H1 (cell line): ENCODE measurements at regions not wholly inside any gene's neighbourhood (a gene's known extent, or its start where the extent isn't known, plus 50 kb on each side); places are given as distances from the start of the nearest gene placed in this dataset.

Experiments
- CTCF ChIA-PET: fragments of 300-600 bp; sonication (Branson Sonifier 250); formaldehyde crosslinking; loops from one replicate; lab custom pipeline; 2021; ENCODE audit not compliant: partially characterized antibody; lab: Charles Lee
- POLR2A ChIA-PET: fragments of 300-600 bp; sonication (Branson Sonifier 250); formaldehyde crosslinking; loops from one replicate; lab custom pipeline; 2021; ENCODE audit warnings: inconsistent platforms; ENCODE audit not compliant: partially characterized antibody; lab: Charles Lee
- DNase-seq, 2 experiments: peaks; one replicate each; pipeline versions ENCODE4 v3.0.0 to v3.0.0-alpha.2; 2010 to 2022; ENCODE audit warnings: low spot score in 2 of 2, low read depth in 1 of 2, mixed read lengths in 1 of 2
- FAIRE-seq: peaks from 2 replicates; lab custom pipeline; 2011; peaks lifted over from hg19 to GRCh38; lab: Jason Lieb, UNC
- H2AFZ ChIP-seq: 2 replicates; pipeline ENCODE4 v1.8.1; 2012; ENCODE audit warnings: low read length, inconsistent platforms
- H2AK5ac ChIP-seq: 2 replicates; pipeline ENCODE4 v1.6.1; 2013; ENCODE audit warnings: low read depth, low read length
- H2BK120ac ChIP-seq: replicated peaks from 2 replicates; pipeline ENCODE3; 2013; ENCODE audit warnings: low read depth, low read length, inconsistent platforms
- H2BK12ac ChIP-seq: 2 replicates; pipeline ENCODE4 v1.6.1; 2013; ENCODE audit warnings: low read depth, low read length
- H2BK15ac ChIP-seq: 2 replicates; pipeline ENCODE4 v1.6.1; 2013; ENCODE audit warnings: low read length
- H2BK20ac ChIP-seq: 2 replicates; pipeline ENCODE4 v1.6.1; 2013; ENCODE audit warnings: low read length
- H2BK5ac ChIP-seq: 2 replicates; pipeline ENCODE4 v1.6.1; 2013; ENCODE audit warnings: low read depth, low read length
- H3K14ac ChIP-seq: 2 replicates; pipeline ENCODE4 v1.6.1; 2013; ENCODE audit warnings: inconsistent platforms; ENCODE audit not compliant: insufficient read length
- H3K18ac ChIP-seq: 2 replicates; pipeline ENCODE4 v1.6.1; 2013; ENCODE audit warnings: low read length; ENCODE audit errors: extremely low read depth
- H3K23ac ChIP-seq: 2 replicates; pipeline ENCODE4 v1.6.1; 2013; ENCODE audit warnings: inconsistent platforms; ENCODE audit not compliant: insufficient read length
- H3K23me2 ChIP-seq: 2 replicates; pipeline ENCODE4 v1.6.1; 2013; ENCODE audit warnings: low read depth, low read length
- H3K27ac ChIP-seq: 2 replicates; pipeline ENCODE4 v1.6.1; 2011; ENCODE audit warnings: low read depth, low read length, inconsistent platforms
- H3K27me3 ChIP-seq, 4 experiments: replicated peaks in 1 of 4; 1 replicate in 1 of 4; 2 replicates in 3 of 4; pipeline versions ENCODE4 v1.6.1 to v1.8.1; 2011 to 2013; ENCODE audit warnings: low read length in 3 of 4, mild to moderate bottlenecking in 3 of 4, inconsistent platforms in 2 of 4, mixed read lengths in 2 of 4, moderate library complexity in 1 of 4; ENCODE audit not compliant: control insufficient read depth in 3 of 4, insufficient read depth in 3 of 4; ENCODE audit errors: extremely low read depth in 1 of 4
- H3K36me3 ChIP-seq, 4 experiments: 2 replicates each; pipeline versions ENCODE4 v1.6.1 to v1.8.1; 2011 to 2013; ENCODE audit warnings: mild to moderate bottlenecking in 4 of 4, low read length in 3 of 4, moderate library complexity in 2 of 4, control low read depth in 1 of 4, inconsistent platforms in 1 of 4; ENCODE audit not compliant: insufficient read depth in 4 of 4, control insufficient read depth in 2 of 4
- H3K4ac ChIP-seq: replicated peaks from 2 replicates; pipeline ENCODE3; 2013; ENCODE audit warnings: low read length, low read depth, mixed read lengths, inconsistent platforms; ENCODE audit not compliant: insufficient read length
- H3K4me1 ChIP-seq, 4 experiments: replicated peaks in 1 of 4; 1 replicate in 1 of 4; 2 replicates in 3 of 4; pipeline versions ENCODE4 v1.6.1 to v1.8.1; 2011 to 2013; ENCODE audit warnings: low read length in 3 of 4, inconsistent platforms in 2 of 4, mixed read lengths in 1 of 4; ENCODE audit not compliant: insufficient read depth in 4 of 4, control insufficient read depth in 3 of 4
- H3K4me2 ChIP-seq, 2 experiments: 2 replicates each; pipeline versions ENCODE4 v1.6.1 to v1.8.1; 2011 to 2013; ENCODE audit warnings: low read depth in 2 of 2, low read length in 2 of 2, control low read depth in 1 of 2, inconsistent platforms in 1 of 2, mild to moderate bottlenecking in 1 of 2; ENCODE audit not compliant: insufficient read depth in 1 of 2
- H3K4me3 ChIP-seq, 4 experiments: fragments of 200-600, 300-600 bp in 1 of 4; sonication (generic), shearing (Covaris generic), sonication (Bioruptor Twin) in 1 of 4; 2 replicates each; pipeline versions ENCODE4 v1.5.1 to v1.8.1; 2011 to 2016; ENCODE audit warnings: low read length in 4 of 4, low read depth in 3 of 4, control low read depth in 2 of 4, inconsistent platforms in 2 of 4, mild to moderate bottlenecking in 2 of 4, mixed read lengths in 1 of 4, moderate library complexity in 1 of 4; ENCODE audit not compliant: insufficient read depth in 2 of 4; ENCODE audit errors: extremely low read depth in 1 of 4
- H3K56ac ChIP-seq: replicated peaks from 2 replicates; pipeline ENCODE3; 2013; ENCODE audit warnings: low read depth, mild to moderate bottlenecking, mixed read lengths, low read length, inconsistent platforms; ENCODE audit not compliant: insufficient read length
- H3K79me1 ChIP-seq: 2 replicates; pipeline ENCODE4 v1.6.1; 2013; ENCODE audit warnings: low read depth, low read length, control low read depth
- H3K79me2 ChIP-seq, 2 experiments: 2 replicates each; pipeline versions ENCODE4 v1.6.1 to v1.8.1; 2012 to 2013; ENCODE audit warnings: low read length in 2 of 2, mild to moderate bottlenecking in 2 of 2, inconsistent platforms in 1 of 2; ENCODE audit not compliant: insufficient read depth in 2 of 2, control insufficient read depth in 1 of 2
- H3K9ac ChIP-seq, 4 experiments: replicated peaks in 1 of 4; 1 replicate in 1 of 4; 2 replicates in 3 of 4; pipeline versions ENCODE4 v1.6.1 to v1.8.1; 2011 to 2013; ENCODE audit warnings: low read depth in 3 of 4, low read length in 3 of 4, control low read depth in 2 of 4, mild to moderate bottlenecking in 2 of 4, moderate library complexity in 2 of 4, inconsistent platforms in 1 of 4; ENCODE audit errors: extremely low read depth in 1 of 4
- H3K9me3 ChIP-seq, 2 experiments: 2 replicates each; pipeline versions ENCODE4 v1.6.1 to v1.8.1; 2012 to 2013; ENCODE audit warnings: mild to moderate bottlenecking in 2 of 2, moderate library complexity in 2 of 2, control low read depth in 1 of 2, inconsistent platforms in 1 of 2, low read depth in 1 of 2, low read length in 1 of 2, mixed read lengths in 1 of 2; ENCODE audit not compliant: insufficient read depth in 2 of 2
- H4K20me1 ChIP-seq, 2 experiments: replicated peaks in 1 of 2; 2 replicates each; pipeline versions ENCODE3 to v1.8.1; 2011 to 2013; ENCODE audit warnings: inconsistent platforms in 2 of 2, low read length in 2 of 2, mild to moderate bottlenecking in 1 of 2; ENCODE audit not compliant: insufficient read depth in 2 of 2, control insufficient read depth in 1 of 2
- H4K5ac ChIP-seq: 2 replicates; pipeline ENCODE4 v1.6.1; 2013; ENCODE audit warnings: low read length, low read depth, mixed read lengths, inconsistent platforms; ENCODE audit not compliant: insufficient read length
- H4K8ac ChIP-seq: 2 replicates; pipeline ENCODE4 v1.8.0; 2013; ENCODE audit warnings: mild to moderate bottlenecking, moderate library complexity, low read length, inconsistent platforms; ENCODE audit not compliant: insufficient read depth; ENCODE audit errors: extremely low read depth
- H4K91ac ChIP-seq: replicated peaks from 2 replicates; pipeline ENCODE3; 2013; ENCODE audit warnings: low read length, mixed read lengths, inconsistent platforms; ENCODE audit not compliant: insufficient read length
- ATF3 ChIP-seq: IDR thresholded peaks from 2 replicates; pipeline ENCODE4 v1.6.1; 2011; ENCODE audit warnings: low read depth, mild to moderate bottlenecking, low read length; ENCODE audit not compliant: insufficient read depth
- BACH1 ChIP-seq: IDR thresholded peaks from 2 replicates; pipeline ENCODE4 v1.6.1; 2012; ENCODE audit warnings: low read length, improper control_type of control experiment
- BRCA1 ChIP-seq: IDR thresholded peaks from 2 replicates; pipeline ENCODE4 v1.6.1; 2012; ENCODE audit warnings: low read depth, low read length, improper control_type of control experiment
- E2F6 ChIP-seq: IDR thresholded peaks from 2 replicates; pipeline ENCODE4 v1.6.1; 2012; ENCODE audit warnings: inconsistent platforms
- EZH2 ChIP-seq: fragments of 200-600 bp; sonication (generic); IDR thresholded peaks from 2 replicates; pipeline ENCODE4 v1.7.1; 2012; ENCODE audit warnings: low read depth, mild to moderate bottlenecking, moderate library complexity, low read length, inconsistent platforms; ENCODE audit not compliant: severe bottlenecking
- HDAC2 ChIP-seq, 2 experiments: fragments of 300-600 bp in 1 of 2; sonication (generic) in 1 of 2; IDR thresholded peaks; 2 replicates each; pipeline ENCODE4 v1.6.1; 2011 to 2012; ENCODE audit warnings: low read depth in 2 of 2, low read length in 2 of 2, mild to moderate bottlenecking in 2 of 2, moderate library complexity in 2 of 2, borderline replicate concordance in 1 of 2, inconsistent platforms in 1 of 2
- NRF1 ChIP-seq: IDR thresholded peaks from 2 replicates; pipeline ENCODE4 v1.6.1; 2011; ENCODE audit warnings: mild to moderate bottlenecking, low read depth, low read length, improper control_type of control experiment
- PHF8 ChIP-seq: fragments of 200-600 bp; sonication (generic); conservative IDR thresholded peaks from 2 replicates; pipeline ENCODE4 v1.7.1; 2012; ENCODE audit warnings: low read depth, mild to moderate bottlenecking, inconsistent platforms, low read length, moderate library complexity
- SAP30 ChIP-seq: fragments of 300-600 bp; sonication (generic); IDR thresholded peaks from 2 replicates; pipeline ENCODE4 v1.7.1; 2012; ENCODE audit warnings: low read length, moderate library complexity, mild to moderate bottlenecking, inconsistent platforms; ENCODE audit not compliant: insufficient read depth, insufficient replicate concordance
- SP2 ChIP-seq: IDR thresholded peaks from 2 replicates; pipeline ENCODE4 v1.6.1; 2012; ENCODE audit warnings: mild to moderate bottlenecking, low read length, inconsistent platforms
- SP4 ChIP-seq: IDR thresholded peaks from 2 replicates; pipeline ENCODE4 v1.6.1; 2012; ENCODE audit warnings: low read length, inconsistent platforms
- SRF ChIP-seq: IDR thresholded peaks from 2 replicates; pipeline ENCODE4 v1.6.1; 2011; ENCODE audit warnings: mild to moderate bottlenecking, low read depth, low read length, moderate library complexity
- TAF1 ChIP-seq: IDR thresholded peaks from 2 replicates; pipeline ENCODE4 v1.6.1; 2011; ENCODE audit warnings: mild to moderate bottlenecking, low read depth, low read length
- TEAD4 ChIP-seq: IDR thresholded peaks from 2 replicates; pipeline ENCODE4 v1.6.1; 2012; ENCODE audit warnings: low read depth, low read length, inconsistent platforms, mixed read lengths
- WGBS, 2 experiments: shearing (Covaris generic) in 1 of 2; methylation state at CpG; one replicate each; pipeline versions ENCODE4 v1.1.6 to v1.1.7; 2013 to 2015; ENCODE audit warnings: low lambda C conversion rate in 2 of 2, mixed read lengths in 2 of 2, inconsistent platforms in 1 of 2, low coverage in 1 of 2, missing lambda C conversion rate in 1 of 2; ENCODE audit not compliant: insufficient replicate concordance in 2 of 2, insufficient coverage in 1 of 2, insufficient read length in 1 of 2; ENCODE audit errors: extremely low coverage in 1 of 2, missing lambda C conversion rate in 1 of 2; 5-methylcytosine and 5-hydroxymethylcytosine counted together

- 98% methylated on average over 4 of the region's 4 CpGs; no CpG with 5 or more reads in 1 of the 2 experiments for WGBS, 2 experiments
- TF ChIP-seq SRF (no peak), HDAC2 (IDR thresholded peaks at IDR 0.05; ENCODE audit: borderline replicate concordance in 1 of 2, low read depth in 2 of 2, low read length in 2 of 2) (no peak), TAF1 (no peak), EZH2 (no peak), PHF8 (no peak), TEAD4 (no peak), SP4 (no peak), NRF1 (no peak), BACH1 (no peak), ATF3 (no peak), SP2 (no peak), SAP30 (no peak), BRCA1 (no peak), E2F6 (no peak)
Observed at GRCh38 chr11:128153697-128154048, 433.7 kb downstream of the ETS1 start.

More at GRCh38 chr11:128153697-128154048, 433.7 kb downstream of the ETS1 start:
- H2AFZ ChIP-seq, result no peak overlapping the region
- no peak overlapping the region for H2BK5ac ChIP-seq
- no peaks in the 10 kb centered on the region for H3K27me3 ChIP-seq
- FAIRE-seq, result no peak
- no peak overlapping the region for H3K4ac ChIP-seq
- no peak overlapping the region for H4K8ac ChIP-seq
- no peak overlapping the region for H2BK120ac ChIP-seq
- no peaks in the 10 kb centered on the region for H3K79me2 ChIP-seq
- CTCF ChIA-PET, result interaction anchor here (1.5 kb wide), 1 partner anchor 477 kb away, joined by 4 read pairs; no protein-coding TSS in a partner anchor
- no peak overlapping the region for H4K5ac ChIP-seq
- no peak overlapping the region for H3K14ac ChIP-seq
- no peak overlapping the region for H3K4me3 ChIP-seq
- H3K36me3 ChIP-seq, result no peaks in the 10 kb centered on the region
- H2BK12ac ChIP-seq, result no peak overlapping the region
- no peaks in the 10 kb centered on the region for H3K79me1 ChIP-seq
- no peak overlapping the region for H2AK5ac ChIP-seq
- no peak overlapping the region for H3K27ac ChIP-seq
- no peaks in the 10 kb centered on the region for H3K9me3 ChIP-seq
- no peak overlapping the region for H3K18ac ChIP-seq
- POLR2A ChIA-PET, result no interaction called here
- no peak overlapping the region for H3K56ac ChIP-seq
- no peak for DNase-seq
- H3K4me2 ChIP-seq, result no peak overlapping the region
- H3K4me1 ChIP-seq, result no peaks in the 10 kb centered on the region
- no peak overlapping the region for H3K9ac ChIP-seq
- no peak overlapping the region for H2BK15ac ChIP-seq
- no peak overlapping the region for H3K23ac ChIP-seq
- H2BK20ac ChIP-seq, result no peak overlapping the region
- no peaks in the 10 kb centered on the region for H4K20me1 ChIP-seq
- H3K23me2 ChIP-seq, result no peaks in the 10 kb centered on the region; the same call in 1 of the 2 replicates
- no peak overlapping the region for H4K91ac ChIP-seq
